ENCODE measurements at regions not wholly inside any gene's neighbourhood (a gene's known extent, or its start where the extent isn't known, plus 50 kb on each side); places are given as distances from the start of the nearest gene placed in this dataset.
"Not testable (repeated sequence)": the region's sequence is repeated elsewhere in the genome, so short reads cannot be mapped to it uniquely, and the experiment has no call there.

- H3K9ac ChIP-seq = no peak overlapping the region
- peaks cover 0 to 17% (median 15%) of the 10 kb centered on the region in 10 experiments; a peak in 14 of 20 replicates for H3K4me1 ChIP-seq
- no peak overlapping the region for H3K4me2 ChIP-seq
- H3K36me3 ChIP-seq = peaks cover 0 to 8% (median 0%) of the 10 kb centered on the region in 11 experiments; a peak in 3 of 22 replicates
- TF ChIP-seq Cebpa-rat (IDR thresholded peaks at IDR 0.05) = no peak
- H4K20me1 ChIP-seq = no peaks in the 10 kb centered on the region
- H3K27ac ChIP-seq = no peak overlapping the region
- no peaks in the 10 kb centered on the region for H3K27me3 ChIP-seq
- H3K4me3 ChIP-seq = no peak overlapping the region
- peaks cover 25 to 48% (median 36%) of the 10 kb centered on the region in 11 experiments for H3K9me3 ChIP-seq (replicated peaks in 1 of 11)
Observed at GRCh38 chr19:20359933-20360720, 193.1 kb downstream of the ZNF486 start.

GRCh38 chr19:20358841-20359465, 191.9 kb downstream of the ZNF486 start:
- H3K4me2 ChIP-seq, H3K27ac ChIP-seq, H3K4me1 ChIP-seq, H3K36me3 ChIP-seq, H3K27me3 ChIP-seq, H4K20me1 ChIP-seq, H3K4me3 ChIP-seq, H3K9ac ChIP-seq: not testable (repeated sequence)
- H3K9me3 ChIP-seq (replicated peaks in 1 of 11) = peaks cover 31 to 48% (median 41%) of the 10 kb centered on the region in 11 experiments

GRCh38 chr19:20357921-20358320, 190.9 kb downstream of the ZNF486 start:
- Histone ChIP-seq H3K27ac (no peak overlapping the region), H3K27me3 (no peaks in the 10 kb centered on the region), H3K4me1 (no peaks in the 10 kb centered on the region), H4K20me1 (no peaks in the 10 kb centered on the region), H3K36me3 (peaks cover 0 to 8% (median 0%) of the 10 kb centered on the region in 11 experiments; a peak in 3 of 22 replicates), H3K4me2 (no peak overlapping the region), H3K9me3 (replicated peaks in 1 of 11) (peaks cover 37 to 54% (median 43%) of the 10 kb centered on the region in 11 experiments), H3K4me3 (no peak overlapping the region), H3K9ac (no peak overlapping the region)
- no peak for TF ChIP-seq Cebpa-rat (IDR thresholded peaks at IDR 0.05)

- H3K27ac ChIP-seq = no peak overlapping the region
Observed at GRCh38 chr19:20351244-20351643, 184.2 kb downstream of the ZNF486 start.

GRCh38 chr19:20349206-20349605, 182.2 kb downstream of the ZNF486 start:
- no peak overlapping the region for H3K4me3 ChIP-seq
- H3K36me3 ChIP-seq = no peaks in the 10 kb centered on the region
- no peak overlapping the region for H3K27ac ChIP-seq
- H3K9me3 ChIP-seq (replicated peaks in 1 of 11) = peaks cover 5 to 15% (median 10%) of the 10 kb centered on the region in 11 experiments; a peak in 19 of 22 replicates
- no peaks in the 10 kb centered on the region for H4K20me1 ChIP-seq
- no peak overlapping the region for H3K9ac ChIP-seq
- no peak overlapping the region for H3K4me2 ChIP-seq
- no peaks in the 10 kb centered on the region for H3K4me1 ChIP-seq
- no peak for TF ChIP-seq Cebpa-rat (IDR thresholded peaks at IDR 0.05)
- H3K27me3 ChIP-seq = no peaks in the 10 kb centered on the region

More at GRCh38 chr19:20351244-20351643, 184.2 kb downstream of the ZNF486 start:
- no peak for TF ChIP-seq Cebpa-rat (IDR thresholded peaks at IDR 0.05)
- Histone ChIP-seq H3K4me3 (no peak overlapping the region), H3K4me1 (no peaks in the 10 kb centered on the region), H3K36me3 (peaks cover 0 to 3% (median 0%) of the 10 kb centered on the region in 11 experiments; a peak in 2 of 22 replicates), H3K27me3 (no peaks in the 10 kb centered on the region), H3K9ac (no peak overlapping the region), H3K4me2 (no peak overlapping the region), H3K9me3 (replicated peaks in 1 of 11) (peaks cover 20 to 32% (median 25%) of the 10 kb centered on the region in 11 experiments), H4K20me1 (no peaks in the 10 kb centered on the region)

- Histone ChIP-seq H3K4me3 (no peak overlapping the region), H3K9me3 (replicated peaks in 1 of 11) (peaks cover 0 to 16% (median 6%) of the 10 kb centered on the region in 11 experiments; a peak in 7 of 22 replicates), H3K36me3 (no peaks in the 10 kb centered on the region), H3K4me1 (no peaks in the 10 kb centered on the region), H3K9ac (no peak overlapping the region), H3K27me3 (no peaks in the 10 kb centered on the region), H3K4me2 (no peak overlapping the region), H4K20me1 (no peaks in the 10 kb centered on the region), H3K27ac (no peak overlapping the region)
- TF ChIP-seq Cebpa-rat (IDR thresholded peaks at IDR 0.05) = no peak
Observed at GRCh38 chr19:20339444-20339843, 172.4 kb downstream of the ZNF486 start.

GRCh38 chr19:20334760-20335159, 167.7 kb downstream of the ZNF486 start:
- H3K4me1 ChIP-seq = no peaks in the 10 kb centered on the region
- no peaks in the 10 kb centered on the region for H4K20me1 ChIP-seq
- H3K4me2 ChIP-seq = no peak overlapping the region
- H3K4me3 ChIP-seq = no peak overlapping the region
- no peak overlapping the region for H3K27ac ChIP-seq
- no peak for TF ChIP-seq Cebpa-rat (IDR thresholded peaks at IDR 0.05)
- no peaks in the 10 kb centered on the region for H3K36me3 ChIP-seq
- no peaks in the 10 kb centered on the region for H3K27me3 ChIP-seq
- H3K9me3 ChIP-seq (replicated peaks in 1 of 11) = peaks cover 3 to 26% (median 12%) of the 10 kb centered on the region in 11 experiments; a peak in 14 of 22 replicates
- H3K9ac ChIP-seq = no peak overlapping the region

- Histone ChIP-seq H3K9ac (no peak overlapping the region), H3K9me3 (replicated peaks in 1 of 11) (peaks cover 3 to 26% (median 10%) of the 10 kb centered on the region in 11 experiments; a peak in 12 of 22 replicates), H4K20me1 (no peaks in the 10 kb centered on the region), H3K27me3 (no peaks in the 10 kb centered on the region), H3K4me1 (no peaks in the 10 kb centered on the region), H3K27ac (no peak overlapping the region), H3K4me3 (no peak overlapping the region), H3K4me2 (no peak overlapping the region), H3K36me3 (no peaks in the 10 kb centered on the region)
- no peak for TF ChIP-seq Cebpa-rat (IDR thresholded peaks at IDR 0.05)
Observed at GRCh38 chr19:20333508-20333907, 166.5 kb downstream of the ZNF486 start.

GRCh38 chr19:20325151-20325550, 158.1 kb downstream of the ZNF486 start:
- no peaks in the 10 kb centered on the region for H3K36me3 ChIP-seq
- peaks cover 5 to 20% (median 9%) of the 10 kb centered on the region in 11 experiments; a peak in 15 of 22 replicates for H3K9me3 ChIP-seq (replicated peaks in 1 of 11)
- no peaks in the 10 kb centered on the region for H3K27me3 ChIP-seq
- no peak overlapping the region for H3K4me3 ChIP-seq
- no peak for TF ChIP-seq Cebpa-rat (IDR thresholded peaks at IDR 0.05)
- no peak overlapping the region for H3K4me2 ChIP-seq
- H3K27ac ChIP-seq = no peak overlapping the region
- no peak overlapping the region for H3K9ac ChIP-seq
- H4K20me1 ChIP-seq = no peaks in the 10 kb centered on the region
- H3K4me1 ChIP-seq = no peaks in the 10 kb centered on the region
